ENCODE measurements at regions not wholly inside any gene's neighbourhood (a gene's known extent, or its start where the extent isn't known, plus 50 kb on each side); places are given as distances from the start of the nearest gene placed in this dataset.

DNA sequence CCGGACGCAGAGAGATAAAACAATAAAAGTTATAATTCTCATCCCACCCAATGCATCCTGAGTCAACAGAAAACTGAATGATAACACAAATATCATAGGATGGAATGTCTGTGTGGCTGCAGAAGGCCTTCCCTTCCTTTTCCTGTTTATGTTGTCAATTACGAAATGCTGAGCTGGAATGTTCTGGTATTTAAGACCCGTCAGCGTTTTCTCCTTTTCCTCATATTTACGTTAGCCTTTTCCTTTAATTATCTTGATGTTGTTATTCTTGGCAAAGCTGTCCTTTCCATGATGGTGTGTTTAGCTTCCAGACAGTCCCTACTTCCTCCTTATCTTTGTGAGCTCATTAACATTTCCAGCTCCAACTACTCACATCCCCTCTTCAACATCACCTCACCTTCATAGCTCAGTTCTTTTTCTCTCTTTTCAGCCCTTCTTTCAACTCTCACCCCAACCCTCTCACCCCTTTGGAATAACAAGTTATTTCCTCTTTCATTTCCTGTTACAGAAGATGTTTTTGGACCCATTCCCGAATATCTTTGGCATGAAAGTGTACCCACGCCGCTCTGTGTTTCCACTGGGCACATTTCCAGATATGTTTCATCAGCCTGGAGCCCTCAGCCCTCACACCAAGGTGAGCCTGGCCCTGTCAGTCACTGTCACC is 221.6 kb downstream of the NR2F1-AS1 start:
- peak overlapping the region; percentile 64; the same call in 1 of the 2 replicates for H3K27ac Mint-ChIP-seq
- peaks cover 10% of the 10 kb centered on the region for H3K4me1 Mint-ChIP-seq
- TF ChIP-seq, protein P1, sequence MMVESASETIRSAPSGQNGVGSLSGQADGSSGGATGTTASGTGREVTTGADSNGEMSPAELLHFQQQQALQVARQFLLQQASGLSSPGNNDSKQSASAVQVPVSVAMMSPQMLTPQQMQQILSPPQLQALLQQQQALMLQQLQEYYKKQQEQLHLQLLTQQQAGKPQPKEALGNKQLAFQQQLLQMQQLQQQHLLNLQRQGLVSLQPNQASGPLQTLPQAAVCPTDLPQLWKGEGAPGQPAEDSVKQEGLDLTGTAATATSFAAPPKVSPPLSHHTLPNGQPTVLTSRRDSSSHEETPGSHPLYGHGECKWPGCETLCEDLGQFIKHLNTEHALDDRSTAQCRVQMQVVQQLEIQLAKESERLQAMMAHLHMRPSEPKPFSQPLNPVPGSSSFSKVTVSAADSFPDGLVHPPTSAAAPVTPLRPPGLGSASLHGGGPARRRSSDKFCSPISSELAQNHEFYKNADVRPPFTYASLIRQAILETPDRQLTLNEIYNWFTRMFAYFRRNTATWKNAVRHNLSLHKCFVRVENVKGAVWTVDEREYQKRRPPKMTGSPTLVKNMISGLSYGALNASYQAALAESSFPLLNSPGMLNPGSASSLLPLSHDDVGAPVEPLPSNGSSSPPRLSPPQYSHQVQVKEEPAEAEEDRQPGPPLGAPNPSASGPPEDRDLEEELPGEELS (CRISPR knock-in tag; IDR thresholded peaks at IDR 0.05) = no peak
- TF ChIP-seq TEAD1 (CRISPR knock-in tag; IDR thresholded peaks at IDR 0.05) = no peak
- TF ChIP-seq, protein P2, sequence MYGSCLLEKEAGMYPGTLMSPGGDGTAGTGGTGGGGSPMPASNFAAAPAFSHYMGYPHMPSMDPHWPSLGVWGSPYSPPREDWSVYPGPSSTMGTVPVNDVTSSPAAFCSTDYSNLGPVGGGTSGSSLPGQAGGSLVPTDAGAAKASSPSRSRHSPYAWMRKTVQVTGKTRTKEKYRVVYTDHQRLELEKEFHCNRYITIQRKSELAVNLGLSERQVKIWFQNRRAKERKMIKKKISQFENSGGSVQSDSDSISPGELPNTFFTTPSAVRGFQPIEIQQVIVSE (CRISPR knock-in tag; IDR thresholded peaks at IDR 0.05; ENCODE audit: borderline replicate concordance) = no peak
- TF ChIP-seq MLX (CRISPR knock-in tag; IDR thresholded peaks at IDR 0.05) = no peak
- TF ChIP-seq ZNF423 (CRISPR knock-in tag; IDR thresholded peaks at IDR 0.05) = no peak
- TF ChIP-seq, protein P3, sequence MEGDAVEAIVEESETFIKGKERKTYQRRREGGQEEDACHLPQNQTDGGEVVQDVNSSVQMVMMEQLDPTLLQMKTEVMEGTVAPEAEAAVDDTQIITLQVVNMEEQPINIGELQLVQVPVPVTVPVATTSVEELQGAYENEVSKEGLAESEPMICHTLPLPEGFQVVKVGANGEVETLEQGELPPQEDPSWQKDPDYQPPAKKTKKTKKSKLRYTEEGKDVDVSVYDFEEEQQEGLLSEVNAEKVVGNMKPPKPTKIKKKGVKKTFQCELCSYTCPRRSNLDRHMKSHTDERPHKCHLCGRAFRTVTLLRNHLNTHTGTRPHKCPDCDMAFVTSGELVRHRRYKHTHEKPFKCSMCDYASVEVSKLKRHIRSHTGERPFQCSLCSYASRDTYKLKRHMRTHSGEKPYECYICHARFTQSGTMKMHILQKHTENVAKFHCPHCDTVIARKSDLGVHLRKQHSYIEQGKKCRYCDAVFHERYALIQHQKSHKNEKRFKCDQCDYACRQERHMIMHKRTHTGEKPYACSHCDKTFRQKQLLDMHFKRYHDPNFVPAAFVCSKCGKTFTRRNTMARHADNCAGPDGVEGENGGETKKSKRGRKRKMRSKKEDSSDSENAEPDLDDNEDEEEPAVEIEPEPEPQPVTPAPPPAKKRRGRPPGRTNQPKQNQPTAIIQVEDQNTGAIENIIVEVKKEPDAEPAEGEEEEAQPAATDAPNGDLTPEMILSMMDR (IDR thresholded peaks at IDR 0.05) = no peak
- no peak for TF ChIP-seq ZNF317 (CRISPR knock-in tag; IDR thresholded peaks at IDR 0.05; ENCODE audit: borderline replicate concordance, low read depth)
- no peak for TF ChIP-seq GRHL2 (CRISPR knock-in tag; IDR thresholded peaks at IDR 0.05; ENCODE audit: insufficient replicate concordance, severe bottlenecking)
- TF ChIP-seq ATF3 (CRISPR knock-in tag; conservative IDR thresholded peaks at IDR 0.05) = no peak
- TF ChIP-seq, protein P4, sequence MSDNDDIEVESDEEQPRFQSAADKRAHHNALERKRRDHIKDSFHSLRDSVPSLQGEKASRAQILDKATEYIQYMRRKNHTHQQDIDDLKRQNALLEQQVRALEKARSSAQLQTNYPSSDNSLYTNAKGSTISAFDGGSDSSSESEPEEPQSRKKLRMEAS (CRISPR knock-in tag; IDR thresholded peaks at IDR 0.05) = no peak
- TF ChIP-seq SMAD3 (CRISPR knock-in tag; IDR thresholded peaks at IDR 0.05; ENCODE audit: borderline replicate concordance) = no peak
- no peak for TF ChIP-seq HMGXB4 (CRISPR knock-in tag; IDR thresholded peaks at IDR 0.05)
- TF ChIP-seq TCF7 (CRISPR knock-in tag; IDR thresholded peaks at IDR 0.05; ENCODE audit: low read depth) = no peak
- TF ChIP-seq, protein P5, sequence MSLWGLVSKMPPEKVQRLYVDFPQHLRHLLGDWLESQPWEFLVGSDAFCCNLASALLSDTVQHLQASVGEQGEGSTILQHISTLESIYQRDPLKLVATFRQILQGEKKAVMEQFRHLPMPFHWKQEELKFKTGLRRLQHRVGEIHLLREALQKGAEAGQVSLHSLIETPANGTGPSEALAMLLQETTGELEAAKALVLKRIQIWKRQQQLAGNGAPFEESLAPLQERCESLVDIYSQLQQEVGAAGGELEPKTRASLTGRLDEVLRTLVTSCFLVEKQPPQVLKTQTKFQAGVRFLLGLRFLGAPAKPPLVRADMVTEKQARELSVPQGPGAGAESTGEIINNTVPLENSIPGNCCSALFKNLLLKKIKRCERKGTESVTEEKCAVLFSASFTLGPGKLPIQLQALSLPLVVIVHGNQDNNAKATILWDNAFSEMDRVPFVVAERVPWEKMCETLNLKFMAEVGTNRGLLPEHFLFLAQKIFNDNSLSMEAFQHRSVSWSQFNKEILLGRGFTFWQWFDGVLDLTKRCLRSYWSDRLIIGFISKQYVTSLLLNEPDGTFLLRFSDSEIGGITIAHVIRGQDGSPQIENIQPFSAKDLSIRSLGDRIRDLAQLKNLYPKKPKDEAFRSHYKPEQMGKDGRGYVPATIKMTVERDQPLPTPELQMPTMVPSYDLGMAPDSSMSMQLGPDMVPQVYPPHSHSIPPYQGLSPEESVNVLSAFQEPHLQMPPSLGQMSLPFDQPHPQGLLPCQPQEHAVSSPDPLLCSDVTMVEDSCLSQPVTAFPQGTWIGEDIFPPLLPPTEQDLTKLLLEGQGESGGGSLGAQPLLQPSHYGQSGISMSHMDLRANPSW (CRISPR knock-in tag; conservative IDR thresholded peaks at IDR 0.05; ENCODE audit: low read depth) = no peak
- TF ChIP-seq, protein P6, sequence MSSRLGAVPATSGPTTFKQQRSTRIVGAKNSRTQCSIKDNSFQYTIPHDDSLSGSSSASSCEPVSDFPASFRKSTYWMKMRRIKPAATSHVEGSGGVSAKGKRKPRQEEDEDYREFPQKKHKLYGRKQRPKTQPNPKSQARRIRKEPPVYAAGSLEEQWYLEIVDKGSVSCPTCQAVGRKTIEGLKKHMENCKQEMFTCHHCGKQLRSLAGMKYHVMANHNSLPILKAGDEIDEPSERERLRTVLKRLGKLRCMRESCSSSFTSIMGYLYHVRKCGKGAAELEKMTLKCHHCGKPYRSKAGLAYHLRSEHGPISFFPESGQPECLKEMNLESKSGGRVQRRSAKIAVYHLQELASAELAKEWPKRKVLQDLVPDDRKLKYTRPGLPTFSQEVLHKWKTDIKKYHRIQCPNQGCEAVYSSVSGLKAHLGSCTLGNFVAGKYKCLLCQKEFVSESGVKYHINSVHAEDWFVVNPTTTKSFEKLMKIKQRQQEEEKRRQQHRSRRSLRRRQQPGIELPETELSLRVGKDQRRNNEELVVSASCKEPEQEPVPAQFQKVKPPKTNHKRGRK (CRISPR knock-in tag; IDR thresholded peaks at IDR 0.05; ENCODE audit: borderline replicate concordance) = no peak
- no peak for TF ChIP-seq TP53 (CRISPR knock-in tag; IDR thresholded peaks at IDR 0.05)
- no peak for TF ChIP-seq ZNF263 (CRISPR knock-in tag; IDR thresholded peaks at IDR 0.05; ENCODE audit: low read depth)
- TF ChIP-seq NR2C2 (CRISPR knock-in tag; IDR thresholded peaks at IDR 0.05) = no peak
- ChIA-PET POLR2A (no interaction called here), CTCF (no interaction called here)
- H3K9me3 Mint-ChIP-seq = peaks cover 3% of the 10 kb centered on the region; the same call in 1 of the 2 replicates
- H3K27me3 Mint-ChIP-seq (ENCODE audit: low read depth) = no peaks in the 10 kb centered on the region
- ATAC-seq (no peak), DNase-seq (ENCODE audit: low spot score) (no peak)
- H3K4me3 Mint-ChIP-seq = no peak overlapping the region
- no peaks in the 10 kb centered on the region for H3K36me3 Mint-ChIP-seq
